AG04450 (cell line): ENCODE measurements at regions not wholly inside any gene's neighbourhood (a gene's known extent, or its start where the extent isn't known, plus 50 kb on each side); places are given as distances from the start of the nearest gene placed in this dataset.

Experiments
- CTCF ChIA-PET: fragments of 300-600, 350-600 bp; formaldehyde crosslinking; extraction: SDS; loops from one replicate; lab custom pipeline; 2022; ENCODE audit warnings: antibody characterized with exemption, inconsistent platforms; lab: Charles Lee
- POLR2A ChIA-PET: fragments of 350-600 bp; formaldehyde crosslinking; extraction: SDS; loops from one replicate; lab custom pipeline; 2021; ENCODE audit warnings: antibody characterized with exemption, inconsistent platforms; lab: Yijun Ruan, JAX
- DNase-seq: peaks from one replicate; pipeline ENCODE4 v3.0.0-alpha.2; 2011; ENCODE audit warnings: low read depth, low spot score
- H3K27ac ChIP-seq: one replicate; pipeline ENCODE4 v1.5.1; 2012; ENCODE audit warnings: low read depth, low read length, control low read depth
- H3K27me3 ChIP-seq: one replicate; pipeline ENCODE4 v1.6.0; 2012; ENCODE audit warnings: low read length; ENCODE audit not compliant: control insufficient read depth, insufficient read depth
- H3K4me3 ChIP-seq: 2 replicates; pipeline ENCODE4 v1.5.1; 2011; ENCODE audit warnings: mild to moderate bottlenecking, low read depth, low read length, control low read depth
- H3K9me3 ChIP-seq: 2 replicates; pipeline ENCODE4 v1.5.1; 2012; ENCODE audit warnings: low read length; ENCODE audit not compliant: control insufficient read depth, insufficient read depth
- TF ChIP-seq, protein P1 (sequence below): IDR thresholded peaks from 2 replicates; pipeline ENCODE4 v1.5.1; 2011; ENCODE audit warnings: low read depth, low read length, control low read depth, inconsistent platforms

DNA sequence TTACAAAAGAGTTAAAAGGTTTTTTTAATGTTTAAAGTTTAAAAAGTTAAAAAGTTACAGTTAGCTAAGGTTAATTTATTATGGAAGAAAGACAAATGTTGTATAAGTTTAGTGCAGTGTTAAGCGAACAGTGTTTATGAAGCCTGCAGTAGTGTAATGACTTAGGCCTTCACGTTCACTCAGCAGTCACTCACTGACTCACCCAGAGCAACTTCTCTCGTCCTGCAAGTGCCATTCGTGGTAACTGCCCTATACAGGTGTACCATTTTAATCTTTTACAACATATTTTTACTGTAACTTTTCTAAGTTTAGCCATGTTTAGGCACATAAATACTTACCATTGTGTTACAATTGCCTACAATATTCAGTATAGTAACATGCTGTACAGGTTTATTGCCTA, 398.2 kb upstream of the NBEA start:
- ChIA-PET CTCF (no interaction called here), POLR2A (no interaction called here)
- H3K27ac ChIP-seq, result no peak overlapping the region
- H3K4me3 ChIP-seq, result no peak overlapping the region
- H3K27me3 ChIP-seq, result no peaks in the 10 kb centered on the region
- H3K9me3 ChIP-seq, result no peaks in the 10 kb centered on the region; the same call in 1 of the 2 replicates
- DNase-seq, result no peak
- TF ChIP-seq, protein P1, sequence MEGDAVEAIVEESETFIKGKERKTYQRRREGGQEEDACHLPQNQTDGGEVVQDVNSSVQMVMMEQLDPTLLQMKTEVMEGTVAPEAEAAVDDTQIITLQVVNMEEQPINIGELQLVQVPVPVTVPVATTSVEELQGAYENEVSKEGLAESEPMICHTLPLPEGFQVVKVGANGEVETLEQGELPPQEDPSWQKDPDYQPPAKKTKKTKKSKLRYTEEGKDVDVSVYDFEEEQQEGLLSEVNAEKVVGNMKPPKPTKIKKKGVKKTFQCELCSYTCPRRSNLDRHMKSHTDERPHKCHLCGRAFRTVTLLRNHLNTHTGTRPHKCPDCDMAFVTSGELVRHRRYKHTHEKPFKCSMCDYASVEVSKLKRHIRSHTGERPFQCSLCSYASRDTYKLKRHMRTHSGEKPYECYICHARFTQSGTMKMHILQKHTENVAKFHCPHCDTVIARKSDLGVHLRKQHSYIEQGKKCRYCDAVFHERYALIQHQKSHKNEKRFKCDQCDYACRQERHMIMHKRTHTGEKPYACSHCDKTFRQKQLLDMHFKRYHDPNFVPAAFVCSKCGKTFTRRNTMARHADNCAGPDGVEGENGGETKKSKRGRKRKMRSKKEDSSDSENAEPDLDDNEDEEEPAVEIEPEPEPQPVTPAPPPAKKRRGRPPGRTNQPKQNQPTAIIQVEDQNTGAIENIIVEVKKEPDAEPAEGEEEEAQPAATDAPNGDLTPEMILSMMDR, result no peak

DNA sequence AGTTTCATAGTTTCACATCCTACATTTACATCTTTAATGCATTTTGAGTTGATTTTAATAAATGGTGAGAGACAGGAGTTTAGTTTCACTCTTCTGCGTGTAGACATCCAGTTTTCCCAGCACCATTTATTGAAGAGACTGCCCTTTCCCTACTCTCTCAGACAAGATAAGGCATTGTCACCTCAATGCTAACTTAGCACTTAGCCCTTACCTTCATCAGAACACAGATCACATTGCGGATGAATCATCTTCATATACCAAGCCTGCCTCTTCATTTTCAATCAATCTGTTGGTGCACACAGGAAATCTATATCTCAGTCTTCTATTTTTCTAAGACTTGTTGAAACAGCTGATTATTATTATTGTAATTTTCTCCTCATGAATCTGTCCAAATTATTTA, 396.6 kb upstream of the NBEA start:
- Histone ChIP-seq H3K9me3 (no peaks in the 10 kb centered on the region), H3K27me3 (no peaks in the 10 kb centered on the region), H3K4me3 (no peak overlapping the region), H3K27ac (no peak overlapping the region)
- POLR2A ChIA-PET, result no interaction called here
- no peak for DNase-seq
- TF ChIP-seq, protein P1, result no peak
- CTCF ChIA-PET, result no interaction called here

DNA sequence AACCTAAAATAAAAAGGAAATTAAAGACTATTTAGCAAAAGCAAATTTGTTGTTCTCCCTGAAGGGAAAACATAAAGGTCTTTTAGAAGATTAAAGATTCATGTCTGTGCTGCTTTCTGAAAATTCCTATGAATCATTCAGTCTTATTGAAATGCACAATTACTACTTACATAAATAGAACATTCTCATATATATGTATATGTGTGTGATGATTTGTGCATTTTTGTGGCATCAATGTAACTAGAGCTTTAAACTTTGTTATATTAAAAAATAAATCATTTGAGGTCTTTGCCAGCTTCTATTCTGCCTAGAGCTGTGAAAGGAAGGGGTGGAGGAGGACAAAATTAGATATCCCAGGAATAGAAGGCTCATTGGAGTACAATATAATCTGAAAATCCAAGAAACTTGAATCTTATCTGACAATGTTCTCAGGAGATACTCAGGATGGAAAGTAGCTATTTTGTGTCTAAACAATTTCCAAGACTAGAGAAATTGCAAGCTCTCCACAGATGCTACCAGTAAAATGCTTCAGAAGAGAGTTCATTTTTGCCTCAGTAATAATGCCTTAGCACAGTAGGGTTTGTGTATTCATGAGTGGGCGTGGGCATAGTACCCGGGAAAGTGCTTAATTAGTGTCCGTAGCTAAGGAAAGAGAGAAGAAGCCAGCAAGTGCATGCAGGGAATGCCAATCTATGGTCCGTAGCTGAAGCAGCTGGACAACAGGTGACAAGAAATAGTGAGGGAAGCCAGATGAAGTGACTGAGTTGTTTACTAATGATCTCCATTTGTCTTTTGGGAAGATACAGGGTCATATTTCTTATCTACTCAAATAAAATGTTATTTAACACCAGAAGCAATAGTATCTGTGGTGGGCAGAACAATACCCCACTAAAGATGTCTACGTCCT, 395.5 kb upstream of the NBEA start:
- Histone ChIP-seq H3K9me3 (no peaks in the 10 kb centered on the region), H3K27ac (no peak overlapping the region), H3K4me3 (no peak overlapping the region), H3K27me3 (no peaks in the 10 kb centered on the region)
- POLR2A ChIA-PET, result no interaction called here
- DNase-seq, result no peak
- TF ChIP-seq, protein P1, result no peak
- CTCF ChIA-PET, result no interaction called here

DNA sequence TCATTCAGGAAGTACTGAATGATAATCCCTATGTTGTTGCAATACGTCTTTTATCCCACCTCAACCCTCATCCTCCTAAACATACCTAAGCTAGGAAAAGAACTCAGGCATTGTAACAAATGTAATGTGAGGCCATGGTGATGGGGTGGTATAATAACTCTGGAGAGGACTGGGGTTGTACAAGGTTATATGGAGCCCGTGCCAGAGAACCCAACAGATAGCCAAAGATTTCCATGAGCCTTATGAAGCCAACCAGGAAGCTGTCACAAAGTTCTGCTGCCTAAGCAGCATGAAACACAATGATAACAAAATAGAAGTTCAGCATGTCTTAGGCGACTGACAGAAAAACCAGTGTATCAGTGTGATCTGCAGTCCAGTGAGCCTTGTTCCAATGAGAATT, 394.1 kb upstream of the NBEA start:
- ChIA-PET POLR2A (no interaction called here), CTCF (interaction anchor here (0.7 kb wide), 1 partner anchor 747 kb away, joined by 3 read pairs; no protein-coding TSS in a partner anchor)
- Histone ChIP-seq H3K27me3 (no peaks in the 10 kb centered on the region), H3K9me3 (no peaks in the 10 kb centered on the region), H3K27ac (no peak overlapping the region), H3K4me3 (no peak overlapping the region)
- DNase-seq, result no peak
- TF ChIP-seq, protein P1, result no peak

DNA sequence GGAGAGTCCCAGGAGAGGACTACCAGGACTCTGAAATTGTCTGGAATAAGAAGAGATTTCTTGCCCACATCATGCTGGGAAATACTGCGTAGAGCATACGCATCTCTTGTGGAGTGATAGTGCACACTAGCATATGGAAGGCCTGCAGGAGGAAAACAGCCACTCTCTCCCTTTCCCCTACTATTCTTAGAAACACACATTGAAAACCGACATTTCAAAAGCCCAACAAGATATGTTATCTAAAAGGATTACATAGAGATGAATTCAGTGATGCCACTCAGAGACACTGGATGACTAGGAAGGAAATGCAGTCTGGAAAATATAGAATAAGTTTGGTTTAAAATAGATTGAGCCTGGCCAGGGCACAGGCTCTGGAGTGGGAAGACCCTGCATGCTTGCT, 388.7 kb upstream of the NBEA start:
- TF ChIP-seq, protein P1, result no peak
- no peak for DNase-seq
- CTCF ChIA-PET, result no interaction called here

More for the DNA sequence above, 388.7 kb upstream of the NBEA start:
- Histone ChIP-seq H3K4me3 (no peak overlapping the region), H3K9me3 (no peaks in the 10 kb centered on the region), H3K27me3 (no peaks in the 10 kb centered on the region), H3K27ac (no peak overlapping the region)
- POLR2A ChIA-PET, result no interaction called here
